ENCODE measurements at regions not wholly inside any gene's neighbourhood (a gene's known extent, or its start where the extent isn't known, plus 50 kb on each side); places are given as distances from the start of the nearest gene placed in this dataset.
"Not testable (repeated sequence)": the region's sequence is repeated elsewhere in the genome, so short reads cannot be mapped to it uniquely, and the experiment has no call there.

DNA sequence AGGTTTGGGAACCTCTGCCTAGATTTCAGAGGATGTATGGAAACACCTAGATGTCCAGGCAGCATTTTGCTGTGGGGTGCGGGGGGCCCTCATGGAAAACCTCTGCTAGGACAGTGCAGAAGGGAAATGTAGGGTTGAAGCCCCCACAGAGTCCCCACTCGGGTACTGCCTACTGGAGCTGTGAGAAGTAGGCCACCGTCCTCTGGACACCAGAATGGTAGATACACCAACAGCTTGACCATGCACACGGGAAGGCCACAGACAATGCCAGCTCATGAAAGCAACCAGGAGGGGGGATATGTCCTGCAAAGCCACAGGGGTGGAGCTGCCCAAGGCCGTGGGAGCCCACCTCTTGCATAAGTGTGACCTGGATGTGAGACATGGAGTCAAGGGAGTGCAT is 1336.5 kb downstream of the SPATA31A7 start:
- H3K4me1 ChIP-seq (ENCODE audit: control insufficient read depth in 2 of 3, insufficient read depth in 2 of 3, low read depth in 1 of 3, low read length in 3 of 3); H3K36me3 ChIP-seq (ENCODE audit: control insufficient read depth in 2 of 3, insufficient read depth in 3 of 3, low read length in 3 of 3); FAIRE-seq; H3K9ac ChIP-seq (ENCODE audit: low read length in 3 of 3); H3K27ac ChIP-seq (ENCODE audit: low read depth in 2 of 2, low read length in 2 of 2); H3K27me3 ChIP-seq (ENCODE audit: control insufficient read depth, insufficient read depth, low read length); intact Hi-C loops (cut with DNase I); H3K4me3 ChIP-seq (ENCODE audit: low read length in 3 of 3); H3K9me3 ChIP-seq (ENCODE audit: control insufficient read depth in 2 of 3, insufficient read depth in 1 of 3, low read length in 3 of 3): not testable (repeated sequence)
- DNase-seq, result peak in 1 of 5 donors; percentile 25

- H3K9ac ChIP-seq (ENCODE audit: low read length in 3 of 3); intact Hi-C loops (cut with DNase I); DNase-seq; FAIRE-seq; H3K4me3 ChIP-seq (ENCODE audit: low read length in 3 of 3); H3K9me3 ChIP-seq (ENCODE audit: control insufficient read depth in 2 of 3, insufficient read depth in 1 of 3, low read length in 3 of 3); H3K4me1 ChIP-seq (ENCODE audit: control insufficient read depth in 2 of 3, insufficient read depth in 2 of 3, low read depth in 1 of 3, low read length in 3 of 3); H3K27ac ChIP-seq (ENCODE audit: low read depth in 2 of 2, low read length in 2 of 2); H3K36me3 ChIP-seq (ENCODE audit: control insufficient read depth in 2 of 3, insufficient read depth in 3 of 3, low read length in 3 of 3); H3K27me3 ChIP-seq (ENCODE audit: control insufficient read depth, insufficient read depth, low read length): not testable (repeated sequence)
These were observed 1342.4 kb downstream of the SPATA31A7 start for GRCh38 chr9:62532162-62532776.

- intact Hi-C loops (cut with DNase I); H3K9ac ChIP-seq (ENCODE audit: low read length in 3 of 3); H3K4me1 ChIP-seq (ENCODE audit: control insufficient read depth in 2 of 3, insufficient read depth in 2 of 3, low read depth in 1 of 3, low read length in 3 of 3); FAIRE-seq; H3K9me3 ChIP-seq (ENCODE audit: control insufficient read depth in 2 of 3, insufficient read depth in 1 of 3, low read length in 3 of 3); H3K36me3 ChIP-seq (ENCODE audit: control insufficient read depth in 2 of 3, insufficient read depth in 3 of 3, low read length in 3 of 3); H3K27ac ChIP-seq (ENCODE audit: low read depth in 2 of 2, low read length in 2 of 2); H3K4me3 ChIP-seq (ENCODE audit: low read length in 3 of 3); H3K27me3 ChIP-seq (ENCODE audit: control insufficient read depth, insufficient read depth, low read length): not testable (repeated sequence)
- peak in 1 of 5 donors; percentile 37 for DNase-seq
These were observed 1342.9 kb downstream of the SPATA31A7 start for GRCh38 chr9:62532777-62533173.

GRCh38 chr9:62550539-62550938 is 1360.7 kb downstream of the SPATA31A7 start:
- FAIRE-seq; H3K9me3 ChIP-seq (ENCODE audit: control insufficient read depth in 2 of 3, insufficient read depth in 1 of 3, low read length in 3 of 3); H3K4me1 ChIP-seq (ENCODE audit: control insufficient read depth in 2 of 3, insufficient read depth in 2 of 3, low read depth in 1 of 3, low read length in 3 of 3); intact Hi-C loops (cut with DNase I); H3K9ac ChIP-seq (ENCODE audit: low read length in 3 of 3); H3K27ac ChIP-seq (ENCODE audit: low read depth in 2 of 2, low read length in 2 of 2); H3K36me3 ChIP-seq (ENCODE audit: control insufficient read depth in 2 of 3, insufficient read depth in 3 of 3, low read length in 3 of 3); H3K4me3 ChIP-seq (ENCODE audit: low read length in 3 of 3); H3K27me3 ChIP-seq (ENCODE audit: control insufficient read depth, insufficient read depth, low read length): not testable (repeated sequence)
- DNase-seq, result peak in 1 of 5 donors; percentile 10

DNA sequence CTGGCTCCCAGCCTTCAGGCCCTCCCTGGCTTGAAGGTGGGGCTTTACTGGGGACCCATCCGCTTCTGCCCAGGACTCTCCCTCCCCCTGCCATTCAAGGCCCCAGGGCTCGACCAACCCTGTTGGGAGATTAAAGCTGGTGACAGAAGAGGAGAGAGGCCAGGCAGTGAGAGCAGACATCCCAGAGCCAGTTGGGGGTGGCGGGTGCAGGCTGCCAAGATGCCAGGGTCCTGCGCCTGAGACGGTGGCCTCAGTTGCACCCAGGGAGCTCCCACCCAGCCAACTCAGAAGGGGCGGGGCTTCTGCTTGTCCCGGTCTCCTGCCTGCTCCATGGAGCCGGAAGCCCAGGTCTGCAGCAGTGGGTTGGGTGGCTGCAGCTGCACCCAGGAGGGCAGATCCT is 1370.8 kb downstream of the SPATA31A7 start:
- H3K4me3 ChIP-seq (ENCODE audit: low read length in 3 of 3); H3K27ac ChIP-seq (ENCODE audit: low read depth in 2 of 2, low read length in 2 of 2); H3K9me3 ChIP-seq (ENCODE audit: control insufficient read depth in 2 of 3, insufficient read depth in 1 of 3, low read length in 3 of 3); intact Hi-C loops (cut with DNase I); H3K36me3 ChIP-seq (ENCODE audit: control insufficient read depth in 2 of 3, insufficient read depth in 3 of 3, low read length in 3 of 3); H3K9ac ChIP-seq (ENCODE audit: low read length in 3 of 3); H3K4me1 ChIP-seq (ENCODE audit: control insufficient read depth in 2 of 3, insufficient read depth in 2 of 3, low read depth in 1 of 3, low read length in 3 of 3); H3K27me3 ChIP-seq (ENCODE audit: control insufficient read depth, insufficient read depth, low read length); FAIRE-seq: not testable (repeated sequence)
- peak in 1 of 5 donors; percentile 53 for DNase-seq

DNA sequence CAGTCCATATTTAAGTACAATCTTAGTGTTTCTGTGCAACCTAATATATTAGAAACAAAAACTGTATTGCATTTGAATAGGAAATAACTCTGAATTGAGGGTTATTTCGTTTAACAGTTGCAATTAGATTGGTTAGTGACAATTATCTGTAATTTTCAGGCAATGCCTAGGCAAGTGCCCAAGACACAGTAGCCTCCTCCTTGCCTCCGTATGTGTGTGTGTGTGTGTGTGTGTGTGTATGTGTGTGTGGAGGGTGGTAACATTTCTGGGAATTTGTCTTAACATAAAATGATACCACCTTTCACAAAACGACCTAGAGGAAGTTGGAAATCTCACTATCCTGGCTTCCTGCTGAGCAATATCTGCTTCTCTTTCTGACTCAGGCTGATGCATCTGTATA is 1375.3 kb downstream of the SPATA31A7 start:
- H3K9ac ChIP-seq (ENCODE audit: low read length in 3 of 3); H3K4me3 ChIP-seq (ENCODE audit: low read length in 3 of 3); H3K9me3 ChIP-seq (ENCODE audit: control insufficient read depth in 2 of 3, insufficient read depth in 1 of 3, low read length in 3 of 3); FAIRE-seq; H3K36me3 ChIP-seq (ENCODE audit: control insufficient read depth in 2 of 3, insufficient read depth in 3 of 3, low read length in 3 of 3); H3K4me1 ChIP-seq (ENCODE audit: control insufficient read depth in 2 of 3, insufficient read depth in 2 of 3, low read depth in 1 of 3, low read length in 3 of 3); DNase-seq; intact Hi-C loops (cut with DNase I); H3K27ac ChIP-seq (ENCODE audit: low read depth in 2 of 2, low read length in 2 of 2); H3K27me3 ChIP-seq (ENCODE audit: control insufficient read depth, insufficient read depth, low read length): not testable (repeated sequence)

DNA sequence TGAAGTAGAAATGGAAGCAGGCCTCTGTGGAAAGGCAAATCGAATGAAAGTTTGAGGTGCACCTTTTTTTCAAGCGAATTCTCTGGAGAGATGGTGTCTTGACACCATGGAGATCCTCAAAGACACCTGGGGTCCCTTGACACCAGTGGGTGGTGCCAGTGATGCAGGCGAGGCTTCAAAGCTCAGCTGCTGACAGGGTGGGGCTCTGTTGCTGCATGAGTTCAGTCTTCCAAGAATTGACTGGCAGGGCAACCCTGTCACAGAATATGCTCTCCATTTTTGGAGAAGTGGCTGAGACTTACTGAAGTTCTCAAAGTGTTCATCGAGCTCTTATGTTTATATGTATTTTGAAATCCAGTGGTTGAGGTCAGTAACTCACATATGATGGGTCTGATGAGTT is 1376.6 kb downstream of the SPATA31A7 start:
- H3K9me3 ChIP-seq (ENCODE audit: control insufficient read depth in 2 of 3, insufficient read depth in 1 of 3, low read length in 3 of 3); FAIRE-seq; H3K4me3 ChIP-seq (ENCODE audit: low read length in 3 of 3); H3K36me3 ChIP-seq (ENCODE audit: control insufficient read depth in 2 of 3, insufficient read depth in 3 of 3, low read length in 3 of 3); H3K9ac ChIP-seq (ENCODE audit: low read length in 3 of 3); H3K27ac ChIP-seq (ENCODE audit: low read depth in 2 of 2, low read length in 2 of 2); intact Hi-C loops (cut with DNase I); H3K4me1 ChIP-seq (ENCODE audit: control insufficient read depth in 2 of 3, insufficient read depth in 2 of 3, low read depth in 1 of 3, low read length in 3 of 3); DNase-seq; H3K27me3 ChIP-seq (ENCODE audit: control insufficient read depth, insufficient read depth, low read length): not testable (repeated sequence)

GRCh38 chr9:62597128-62597527 is 1407.3 kb downstream of the SPATA31A7 start:
- H3K4me3 ChIP-seq (ENCODE audit: low read length in 3 of 3); H3K9ac ChIP-seq (ENCODE audit: low read length in 3 of 3); H3K27me3 ChIP-seq (ENCODE audit: control insufficient read depth, insufficient read depth, low read length); H3K36me3 ChIP-seq (ENCODE audit: control insufficient read depth in 2 of 3, insufficient read depth in 3 of 3, low read length in 3 of 3); intact Hi-C loops (cut with DNase I); FAIRE-seq; H3K4me1 ChIP-seq (ENCODE audit: control insufficient read depth in 2 of 3, insufficient read depth in 2 of 3, low read depth in 1 of 3, low read length in 3 of 3); H3K27ac ChIP-seq (ENCODE audit: low read depth in 2 of 2, low read length in 2 of 2); H3K9me3 ChIP-seq (ENCODE audit: control insufficient read depth in 2 of 3, insufficient read depth in 1 of 3, low read length in 3 of 3): not testable (repeated sequence)
- DNase-seq, result peak in 1 of 5 donors; percentile 0
